BJ (cell line): ENCODE measurements at regions not wholly inside any gene's neighbourhood (a gene's known extent, or its start where the extent isn't known, plus 50 kb on each side); places are given as distances from the start of the nearest gene placed in this dataset.

Experiments used
- CTCF ChIA-PET: fragments of 350-600 bp; formaldehyde crosslinking; extraction: SDS; loops from one replicate; lab custom pipeline; 2021; ENCODE audit warnings: antibody characterized with exemption, inconsistent platforms; lab: Yijun Ruan, JAX
- POLR2A ChIA-PET: fragments of 300-600 bp; sonication (Branson Sonifier 250); formaldehyde crosslinking; extraction: SDS; loops from one replicate; lab custom pipeline; 2021; ENCODE audit warnings: antibody characterized with exemption; lab: Charles Lee
- DNase-seq: peaks from one replicate; pipeline ENCODE4 v3.0.0-alpha.2; 2011; ENCODE audit warnings: low read depth
- H3K27me3 ChIP-seq: 2 replicates; pipeline ENCODE4 v1.6.0; 2011; ENCODE audit warnings: low read length; ENCODE audit not compliant: control insufficient read depth, insufficient read depth
- H3K36me3 ChIP-seq: 2 replicates; pipeline ENCODE4 v1.5.1; 2011; ENCODE audit warnings: low read length; ENCODE audit not compliant: control insufficient read depth, insufficient read depth
- H3K4me3 ChIP-seq: 2 replicates; pipeline ENCODE4 v1.5.1; 2011; ENCODE audit warnings: low read depth, mild to moderate bottlenecking, control low read depth, low read length
- TF ChIP-seq, protein P1 (sequence below): IDR thresholded peaks from 2 replicates; pipeline ENCODE4 v1.5.1; 2011; ENCODE audit warnings: low read depth, mild to moderate bottlenecking, control low read depth, inconsistent platforms, low read length, moderate library complexity; ENCODE audit not compliant: insufficient read depth

DNA sequence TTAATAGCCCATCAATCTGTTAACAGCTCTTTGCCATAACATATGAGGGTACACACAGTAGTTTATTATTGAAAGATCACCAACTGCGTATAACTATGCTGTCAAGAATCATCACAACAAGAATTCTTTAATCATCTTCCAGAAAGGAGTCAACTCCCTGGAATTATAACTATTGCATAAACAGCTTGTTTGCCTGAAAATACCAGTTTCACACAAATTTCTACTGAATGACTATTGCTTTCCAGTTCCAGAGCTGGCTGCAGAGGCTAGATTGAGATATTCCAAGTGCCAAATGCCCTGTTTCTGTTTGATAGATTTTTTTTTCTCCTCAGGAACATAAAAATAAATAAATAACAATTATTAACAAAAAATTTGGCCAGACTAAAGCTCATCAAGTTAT is 444.7 kb downstream of the TLE1 start:
- Histone ChIP-seq H3K4me3 (no peak overlapping the region), H3K27me3 (no peaks in the 10 kb centered on the region), H3K36me3 (no peaks in the 10 kb centered on the region)
- DNase-seq: no peak
- CTCF ChIA-PET: no interaction called here
- POLR2A ChIA-PET: no interaction called here
- TF ChIP-seq, protein P1, sequence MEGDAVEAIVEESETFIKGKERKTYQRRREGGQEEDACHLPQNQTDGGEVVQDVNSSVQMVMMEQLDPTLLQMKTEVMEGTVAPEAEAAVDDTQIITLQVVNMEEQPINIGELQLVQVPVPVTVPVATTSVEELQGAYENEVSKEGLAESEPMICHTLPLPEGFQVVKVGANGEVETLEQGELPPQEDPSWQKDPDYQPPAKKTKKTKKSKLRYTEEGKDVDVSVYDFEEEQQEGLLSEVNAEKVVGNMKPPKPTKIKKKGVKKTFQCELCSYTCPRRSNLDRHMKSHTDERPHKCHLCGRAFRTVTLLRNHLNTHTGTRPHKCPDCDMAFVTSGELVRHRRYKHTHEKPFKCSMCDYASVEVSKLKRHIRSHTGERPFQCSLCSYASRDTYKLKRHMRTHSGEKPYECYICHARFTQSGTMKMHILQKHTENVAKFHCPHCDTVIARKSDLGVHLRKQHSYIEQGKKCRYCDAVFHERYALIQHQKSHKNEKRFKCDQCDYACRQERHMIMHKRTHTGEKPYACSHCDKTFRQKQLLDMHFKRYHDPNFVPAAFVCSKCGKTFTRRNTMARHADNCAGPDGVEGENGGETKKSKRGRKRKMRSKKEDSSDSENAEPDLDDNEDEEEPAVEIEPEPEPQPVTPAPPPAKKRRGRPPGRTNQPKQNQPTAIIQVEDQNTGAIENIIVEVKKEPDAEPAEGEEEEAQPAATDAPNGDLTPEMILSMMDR: no peak

- no peak for DNase-seq
- TF ChIP-seq, protein P1: no peak
- ChIA-PET POLR2A (no interaction called here), CTCF (no interaction called here)
- no peaks in the 10 kb centered on the region for H3K36me3 ChIP-seq
- no peaks in the 10 kb centered on the region for H3K27me3 ChIP-seq
- no peak overlapping the region for H3K4me3 ChIP-seq
Measured at GRCh38 chr9:81242866-81243265, 446.5 kb downstream of the TLE1 start.

- no peak overlapping the region for H3K4me3 ChIP-seq
- ChIA-PET CTCF (no interaction called here), POLR2A (no interaction called here)
Measured at GRCh38 chr9:81239388-81239787, 450.0 kb downstream of the TLE1 start.

DNA sequence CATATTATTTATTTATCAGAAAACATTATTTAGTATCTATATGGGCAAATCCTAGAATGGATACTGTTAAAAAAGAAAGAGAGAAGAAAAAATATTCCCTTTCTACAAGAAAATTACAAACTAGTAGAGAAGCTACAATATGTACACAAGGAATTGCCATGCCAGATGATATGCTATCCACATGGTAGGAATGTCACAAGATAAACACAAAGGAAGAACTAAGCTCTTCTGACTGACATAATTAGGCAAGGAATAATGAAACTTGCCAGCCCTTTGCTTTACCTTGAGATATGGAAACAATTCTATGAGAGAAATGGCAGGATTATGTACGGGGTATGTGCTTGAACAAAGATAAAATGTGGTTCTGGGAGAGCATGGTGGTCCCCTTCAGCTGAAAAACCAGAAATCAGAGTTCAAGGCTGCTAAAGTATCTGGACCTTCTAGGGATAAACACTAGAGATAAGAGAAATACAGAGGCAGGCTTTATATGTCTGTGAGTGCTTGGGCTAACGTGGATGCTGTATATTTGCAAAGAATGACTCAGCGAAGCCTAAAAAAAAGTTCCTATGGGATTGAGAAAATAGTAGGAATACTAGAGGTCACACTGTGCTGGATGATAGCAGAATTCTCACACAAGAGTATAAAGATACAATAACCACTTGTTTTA is 451.6 kb downstream of the TLE1 start:
- DNase-seq: no peak
- POLR2A ChIA-PET: no interaction called here
- Histone ChIP-seq H3K4me3 (no peak overlapping the region), H3K27me3 (no peaks in the 10 kb centered on the region), H3K36me3 (no peaks in the 10 kb centered on the region)
- CTCF ChIA-PET: no interaction called here
- TF ChIP-seq, protein P1: no peak

More at GRCh38 chr9:81239388-81239787, 450.0 kb downstream of the TLE1 start:
- H3K27me3 ChIP-seq: no peaks in the 10 kb centered on the region
- DNase-seq: no peak
- no peaks in the 10 kb centered on the region for H3K36me3 ChIP-seq
- TF ChIP-seq, protein P1: no peak

DNA sequence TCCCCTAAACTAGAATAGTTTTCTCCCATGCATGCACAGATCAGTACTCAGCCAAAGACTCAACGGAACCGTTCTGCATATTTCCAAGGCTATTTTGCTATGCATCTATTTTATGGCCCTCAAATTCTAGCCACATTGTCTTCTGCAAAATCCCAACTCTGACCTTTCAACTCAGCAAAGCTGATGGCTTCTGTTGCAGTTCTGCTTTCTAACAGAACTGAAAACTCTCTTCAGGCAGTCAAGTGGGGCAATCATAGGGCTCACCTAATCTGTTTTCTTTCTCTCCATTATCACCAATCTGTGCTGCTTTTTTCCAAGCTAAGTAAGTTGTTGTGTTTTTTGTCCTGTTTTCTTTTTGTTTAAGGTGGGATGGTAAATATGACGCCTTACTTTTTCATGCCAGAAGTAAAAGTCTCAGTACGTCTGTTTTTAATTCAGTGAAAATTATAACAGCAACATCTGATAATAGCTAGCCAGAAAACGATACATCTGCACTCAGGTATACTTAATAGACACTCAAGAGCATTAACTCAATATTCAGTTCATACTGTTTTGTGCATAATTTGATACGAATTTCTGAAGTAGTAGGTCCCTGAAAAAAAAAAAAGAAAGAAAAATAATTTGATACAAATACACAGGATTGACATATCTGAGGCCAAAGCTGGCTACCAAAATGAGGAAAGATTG is 454.3 kb downstream of the TLE1 start:
- TF ChIP-seq, protein P1: no peak
- H3K36me3 ChIP-seq: no peaks in the 10 kb centered on the region
- no peak overlapping the region for H3K4me3 ChIP-seq
- no peak for DNase-seq
- no peaks in the 10 kb centered on the region for H3K27me3 ChIP-seq
- POLR2A ChIA-PET: no interaction called here
- CTCF ChIA-PET: no interaction called here
